A673 (cell line): ENCODE measurements at regions not wholly inside any gene's neighbourhood (a gene's known extent, or its start where the extent isn't known, plus 50 kb on each side); places are given as distances from the start of the nearest gene placed in this dataset.
A peak's percentile ranks its signal among the peaks of the same experiment; 100 is the strongest.

Experiments used
- BruUV-seq: library from RNA; stranded (reverse); fragments of 400-500 nt; replicated peaks from 2 replicates; lab custom pipeline; 2021; lab: Mats Ljungman, UMichigan
- CTCF ChIA-PET: fragments of 300-600 bp; sonication (Branson Sonifier 250); formaldehyde crosslinking; loops from one replicate; lab custom pipeline; 2022; ENCODE audit warnings: antibody characterized with exemption; lab: Charles Lee
- POLR2A ChIA-PET: fragments of 300-600 bp; sonication (Branson Sonifier 250); formaldehyde crosslinking; loops from one replicate; lab custom pipeline; 2022; ENCODE audit warnings: antibody characterized with exemption; ENCODE audit not compliant: low non-redundant PET; lab: Charles Lee
- DNase-seq: peaks from one replicate; pipeline ENCODE4 v3.0.0-alpha.2; 2015; ENCODE audit warnings: low spot score
- H3K27ac ChIP-seq: fragments of 200-600 bp; sonication (generic); 2 replicates; pipeline ENCODE4 v1.5.1; 2016; ENCODE audit warnings: mixed run types, low read depth, mild to moderate bottlenecking, mixed read lengths, antibody characterized with exemption, low read length; ENCODE audit not compliant: poor library complexity, severe bottlenecking
- H3K27me3 ChIP-seq: fragments of 200-600 bp; sonication (generic); replicated peaks from 2 replicates; pipeline ENCODE4 v1.6.1; 2017; ENCODE audit warnings: mixed run types, low read depth, mild to moderate bottlenecking, mixed read lengths, antibody characterized with exemption, low read length; ENCODE audit not compliant: insufficient read depth, poor library complexity
- H3K36me3 ChIP-seq: fragments of 200-600 bp; sonication (generic); 2 replicates; pipeline ENCODE4 v1.6.1; 2016; ENCODE audit warnings: mixed run types, mild to moderate bottlenecking, mixed read lengths, antibody characterized with exemption, low read length; ENCODE audit not compliant: insufficient read depth, poor library complexity, severe bottlenecking
- H3K4me1 ChIP-seq: fragments of 200-600 bp; sonication (generic); 2 replicates; pipeline ENCODE4 v1.6.1; 2017; ENCODE audit warnings: mixed run types, mild to moderate bottlenecking, mixed read lengths, antibody characterized with exemption, low read length; ENCODE audit not compliant: insufficient read depth, poor library complexity, severe bottlenecking
- H3K4me3 ChIP-seq: fragments of 200-600 bp; sonication (generic); 2 replicates; pipeline ENCODE4 v1.5.1; 2016; ENCODE audit warnings: low read depth, mixed run types, mild to moderate bottlenecking, mixed read lengths, low read length; ENCODE audit not compliant: poor library complexity, severe bottlenecking
- H3K9me3 ChIP-seq: fragments of 200-600 bp; sonication (generic); 2 replicates; pipeline ENCODE4 v1.6.1; 2016; ENCODE audit warnings: mixed run types, low read depth, mild to moderate bottlenecking, mixed read lengths, antibody characterized with exemption, low read length; ENCODE audit not compliant: poor library complexity, severe bottlenecking
- CTCF ChIP-seq: fragments of 300-800, 200-600 bp; sonication (generic); conservative IDR thresholded peaks from 2 replicates; pipeline ENCODE4 v1.5.1; 2017; ENCODE audit warnings: low read depth, mild to moderate bottlenecking, antibody characterized with exemption, low read length, moderate library complexity, mixed read lengths
- EZH2 ChIP-seq: fragments of 200-600 bp; sonication (generic); IDR thresholded peaks from 2 replicates; pipeline ENCODE4 v1.6.1; 2017; ENCODE audit warnings: borderline replicate concordance, low read depth, mild to moderate bottlenecking, mixed read lengths, antibody characterized with exemption, low read length; ENCODE audit not compliant: poor library complexity, severe bottlenecking
- intact Hi-C: fragments of 100-400 bp; cut with micrococcal nuclease; formaldehyde crosslinking; loops from one replicate; pipeline ENCODE4 v1.10.0; 2022; ENCODE audit not compliant: unreplicated experiment

- Histone ChIP-seq H3K4me1 (peaks cover 13% of the 10 kb centered on the region), H3K27me3 (no peaks in the 10 kb centered on the region), H3K27ac (no peak overlapping the region), H3K36me3 (no peaks in the 10 kb centered on the region), H3K4me3 (no peak overlapping the region), H3K9me3 (no peaks in the 10 kb centered on the region)
- no TSS peak for BruUV-seq
- CTCF ChIA-PET, result interaction anchor here (0.6 kb wide), 1 partner anchor 762 kb away, joined by 3 read pairs; no protein-coding TSS in a partner anchor
- no peak for TF ChIP-seq CTCF
- TF ChIP-seq EZH2, result no peak
- intact Hi-C loops, result loop anchor here (5.0 to 10.0 kb wide), 3 partner anchors 176 to 584 kb away; no protein-coding TSS in a partner anchor
- DNase-seq, result no peak
- POLR2A ChIA-PET, result no interaction called here
These were observed 779.1 kb downstream of the BRD1 start for GRCh38 chr22:49048591-49048990.

GRCh38 chr22:49047447-49047846 lies 780.2 kb downstream of the BRD1 start:
- TF ChIP-seq EZH2 (no peak), CTCF (no peak)
- H3K4me1 ChIP-seq, result peaks cover 22% of the 10 kb centered on the region
- DNase-seq, result no peak
- CTCF ChIA-PET, result interaction anchor here (1.3 kb wide), 1 partner anchor 174 kb away, joined by 5 read pairs; no protein-coding TSS in a partner anchor
- H3K9me3 ChIP-seq, result no peaks in the 10 kb centered on the region
- intact Hi-C loops, result loop anchor here (5.0 to 10.0 kb wide), 3 partner anchors 175 to 585 kb away; no protein-coding TSS in a partner anchor
- no peak overlapping the region for H3K4me3 ChIP-seq
- no peak overlapping the region for H3K27ac ChIP-seq
- POLR2A ChIA-PET, result interaction anchor here (0.6 kb wide), 1 partner anchor 19 kb away, joined by 20 read pairs; no protein-coding TSS in a partner anchor
- no peaks in the 10 kb centered on the region for H3K27me3 ChIP-seq
- no TSS peak for BruUV-seq
- no peaks in the 10 kb centered on the region for H3K36me3 ChIP-seq

- no peaks in the 10 kb centered on the region for H3K27me3 ChIP-seq
- H3K9me3 ChIP-seq, result no peaks in the 10 kb centered on the region
- POLR2A ChIA-PET, result interaction anchor here (0.5 kb wide), 1 partner anchor 48 kb away, joined by 4 read pairs; no protein-coding TSS in a partner anchor
- H3K4me3 ChIP-seq, result no peak overlapping the region
- peak overlapping the region; percentile 53 for H3K27ac ChIP-seq
- CTCF ChIA-PET, result interaction anchor here (0.6 to 1.8 kb wide), 7 partner anchors 167 to 586 kb away, joined by 3 to 42 read pairs (median 4); no protein-coding TSS in a partner anchor
- intact Hi-C loops, result loop anchor here (1.0 to 10.0 kb wide), 4 partner anchors 174 to 586 kb away; no protein-coding TSS in a partner anchor
- BruUV-seq, result no TSS peak
- TF ChIP-seq CTCF (peak; percentile 88), EZH2 (no peak)
- H3K4me1 ChIP-seq, result peaks cover 29% of the 10 kb centered on the region
- no peaks in the 10 kb centered on the region for H3K36me3 ChIP-seq
- peak; percentile 87 for DNase-seq
These were observed 780.9 kb downstream of the BRD1 start for GRCh38 chr22:49046546-49047361.
